Lower leg skin (tissue), 3 donors: ENCODE measurements at regions not wholly inside any gene's neighbourhood (a gene's known extent, or its start where the extent isn't known, plus 50 kb on each side); places are given as distances from the start of the nearest gene placed in this dataset.

Experiments
- POLR2A ChIP-seq, 2 donors: fragments of 450-650 bp; IDR thresholded peaks; one replicate each; pipeline ENCODE4 v1.6.1; 2016 to 2017; ENCODE audit warnings: antibody characterized with exemption in 2 of 2, mild to moderate bottlenecking in 1 of 2, moderate library complexity in 1 of 2
- TF ChIP-seq, protein P1 (sequence below), 3 donors: fragments of 450-650 bp; IDR thresholded peaks; one replicate each; pipeline ENCODE4 v1.5.1; 2016; ENCODE audit warnings: antibody characterized with exemption in 3 of 3, mild to moderate bottlenecking in 3 of 3, moderate library complexity in 2 of 3

DNA sequence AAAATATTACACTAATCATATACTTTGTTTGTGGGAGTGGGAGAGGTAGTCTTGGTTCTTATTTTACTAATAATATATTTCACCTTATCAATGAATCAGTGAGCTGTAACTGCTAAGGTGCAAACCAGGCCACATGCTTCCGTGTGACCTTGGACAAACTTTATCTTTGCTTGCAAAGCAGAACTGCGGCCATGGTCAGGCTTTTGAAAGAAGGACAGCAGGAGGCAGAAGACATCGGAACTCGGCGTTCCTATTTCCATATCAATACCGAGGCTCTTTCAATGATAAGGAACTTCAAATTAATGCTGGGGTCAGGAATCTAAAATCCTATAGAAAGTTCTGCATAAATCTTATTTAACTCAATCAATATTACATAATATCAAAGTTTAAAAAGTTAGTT, 491.9 kb upstream of the PFKP start:
- TF ChIP-seq, protein P1, sequence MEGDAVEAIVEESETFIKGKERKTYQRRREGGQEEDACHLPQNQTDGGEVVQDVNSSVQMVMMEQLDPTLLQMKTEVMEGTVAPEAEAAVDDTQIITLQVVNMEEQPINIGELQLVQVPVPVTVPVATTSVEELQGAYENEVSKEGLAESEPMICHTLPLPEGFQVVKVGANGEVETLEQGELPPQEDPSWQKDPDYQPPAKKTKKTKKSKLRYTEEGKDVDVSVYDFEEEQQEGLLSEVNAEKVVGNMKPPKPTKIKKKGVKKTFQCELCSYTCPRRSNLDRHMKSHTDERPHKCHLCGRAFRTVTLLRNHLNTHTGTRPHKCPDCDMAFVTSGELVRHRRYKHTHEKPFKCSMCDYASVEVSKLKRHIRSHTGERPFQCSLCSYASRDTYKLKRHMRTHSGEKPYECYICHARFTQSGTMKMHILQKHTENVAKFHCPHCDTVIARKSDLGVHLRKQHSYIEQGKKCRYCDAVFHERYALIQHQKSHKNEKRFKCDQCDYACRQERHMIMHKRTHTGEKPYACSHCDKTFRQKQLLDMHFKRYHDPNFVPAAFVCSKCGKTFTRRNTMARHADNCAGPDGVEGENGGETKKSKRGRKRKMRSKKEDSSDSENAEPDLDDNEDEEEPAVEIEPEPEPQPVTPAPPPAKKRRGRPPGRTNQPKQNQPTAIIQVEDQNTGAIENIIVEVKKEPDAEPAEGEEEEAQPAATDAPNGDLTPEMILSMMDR (IDR thresholded peaks at IDR 0.05), result no peak
- TF ChIP-seq POLR2A (IDR thresholded peaks at IDR 0.05), result no peak
